DND-41 (cell line): ENCODE measurements at regions not wholly inside any gene's neighbourhood (a gene's known extent, or its start where the extent isn't known, plus 50 kb on each side); places are given as distances from the start of the nearest gene placed in this dataset.

Source experiments
- ATAC-seq: fragments of 200-7000 bp; cut with Tn5 transposase; 3 replicates; pipeline ENCODE4 v1.9.1; 2021; ENCODE audit warnings: low read depth; ENCODE audit not compliant: insufficient read depth
- DNase-seq: peaks from one replicate; pipeline ENCODE4 v3.0.0-alpha.2; 2020
- H2AFZ ChIP-seq: 2 replicates; pipeline ENCODE4 v1.6.0; 2012; ENCODE audit warnings: low read depth, low read length
- H3K27ac ChIP-seq: 2 replicates; pipeline ENCODE4 v1.5.1; 2012; ENCODE audit warnings: low read length, inconsistent platforms
- H3K27me3 ChIP-seq: fragments of 200-600 bp; sonication (generic); 2 replicates; pipeline ENCODE4 v1.6.0; 2012; ENCODE audit warnings: low read length, mild to moderate bottlenecking, inconsistent platforms; ENCODE audit not compliant: insufficient read depth, poor library complexity
- H3K36me3 ChIP-seq: 2 replicates; pipeline ENCODE4 v1.5.1; 2012; ENCODE audit warnings: low read length, inconsistent platforms; ENCODE audit not compliant: insufficient read depth
- H3K4me1 ChIP-seq: 2 replicates; pipeline ENCODE4 v1.5.1; 2012; ENCODE audit warnings: mild to moderate bottlenecking, low read length; ENCODE audit not compliant: insufficient read depth
- H3K4me2 ChIP-seq: 2 replicates; pipeline ENCODE4 v1.6.0; 2012; ENCODE audit warnings: mild to moderate bottlenecking, moderate library complexity, low read length, inconsistent platforms; ENCODE audit not compliant: insufficient read depth
- H3K4me3 ChIP-seq, 2 experiments: fragments of 200-600 bp in 1 of 2; shearing (Covaris generic) in 1 of 2; 2 replicates each; pipeline ENCODE4 v1.5.1; 2012 to 2016; ENCODE audit warnings: inconsistent platforms in 2 of 2, low read length in 2 of 2, mild to moderate bottlenecking in 2 of 2, low read depth in 1 of 2, moderate library complexity in 1 of 2
- H3K79me2 ChIP-seq: 2 replicates; pipeline ENCODE4 v1.6.0; 2012; ENCODE audit warnings: low read length, inconsistent platforms; ENCODE audit not compliant: insufficient read depth
- H3K9ac ChIP-seq: 2 replicates; pipeline ENCODE4 v1.6.0; 2012; ENCODE audit warnings: low read depth, mild to moderate bottlenecking, inconsistent platforms, low read length, moderate library complexity
- H3K9me3 ChIP-seq: 2 replicates; pipeline ENCODE4 v1.5.1; 2012; ENCODE audit warnings: low read length, moderate library complexity, mild to moderate bottlenecking, inconsistent platforms; ENCODE audit not compliant: insufficient read depth, severe bottlenecking
- H4K20me1 ChIP-seq: 2 replicates; pipeline ENCODE4 v1.6.0; 2012; ENCODE audit warnings: low read length; ENCODE audit not compliant: insufficient read depth
- CTCF ChIP-seq: IDR thresholded peaks from 2 replicates; pipeline ENCODE4 v1.5.1; 2012; ENCODE audit warnings: borderline replicate concordance, low read length, moderate library complexity, mild to moderate bottlenecking; ENCODE audit not compliant: poor library complexity, severe bottlenecking; ENCODE audit errors: extremely low read depth
- EZH2 ChIP-seq: IDR thresholded peaks from 3 replicates; pipeline ENCODE4 v1.6.1; 2012; ENCODE audit warnings: borderline replicate concordance, low read depth, mild to moderate bottlenecking, moderate library complexity, low read length, inconsistent platforms; ENCODE audit not compliant: severe bottlenecking

DNA sequence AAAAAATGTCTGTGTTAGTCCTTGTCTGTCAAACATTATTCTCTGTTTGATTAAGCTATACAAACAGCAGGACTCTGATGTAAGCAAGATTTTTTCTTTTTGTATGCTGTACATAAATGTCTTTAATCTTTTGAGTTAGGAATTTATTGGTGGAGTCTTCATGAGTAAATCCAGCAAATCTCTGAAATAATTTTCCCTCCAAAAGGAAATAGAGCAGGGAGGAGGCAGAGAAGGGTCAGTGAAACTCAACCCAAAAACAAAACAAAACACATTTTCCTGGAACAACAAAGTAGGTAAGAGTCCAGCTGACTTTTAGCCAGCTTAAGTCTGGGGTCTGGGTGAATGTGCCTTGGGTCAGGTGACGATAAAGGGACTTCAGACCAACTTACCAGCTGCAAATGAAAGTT lies 113.7 kb downstream of the FOXA2 start:
- no peak overlapping the region for H2AFZ ChIP-seq
- no peak overlapping the region for H3K4me2 ChIP-seq
- no peak for TF ChIP-seq CTCF
- no peak for TF ChIP-seq EZH2
- H3K4me1 ChIP-seq: no peaks in the 10 kb centered on the region
- H3K27ac ChIP-seq: no peak overlapping the region
- no peak overlapping the region for H3K4me3 ChIP-seq
- H3K9me3 ChIP-seq: no peaks in the 10 kb centered on the region
- ATAC-seq (no peak), DNase-seq (no peak)
- H3K9ac ChIP-seq: no peak overlapping the region
- H3K79me2 ChIP-seq: no peaks in the 10 kb centered on the region
- H3K27me3 ChIP-seq: peaks cover 40% of the 10 kb centered on the region
- no peaks in the 10 kb centered on the region for H4K20me1 ChIP-seq
- no peaks in the 10 kb centered on the region for H3K36me3 ChIP-seq

- Histone ChIP-seq H3K79me2 (no peaks in the 10 kb centered on the region), H3K4me3 (no peak overlapping the region), H3K4me1 (no peaks in the 10 kb centered on the region), H3K27me3 (peaks cover 40% of the 10 kb centered on the region), H2AFZ (no peak overlapping the region), H3K9me3 (no peaks in the 10 kb centered on the region), H4K20me1 (peaks cover 5% of the 10 kb centered on the region; the same call in 1 of the 2 replicates), H3K27ac (no peak overlapping the region), H3K4me2 (no peak overlapping the region), H3K36me3 (no peaks in the 10 kb centered on the region), H3K9ac (no peak overlapping the region)
- TF ChIP-seq CTCF (no peak), EZH2 (no peak)
- DNase-seq: no peak
- ATAC-seq: no peak
These were observed 117.8 kb downstream of the FOXA2 start for GRCh38 chr20:22466447-22467171.

DNA sequence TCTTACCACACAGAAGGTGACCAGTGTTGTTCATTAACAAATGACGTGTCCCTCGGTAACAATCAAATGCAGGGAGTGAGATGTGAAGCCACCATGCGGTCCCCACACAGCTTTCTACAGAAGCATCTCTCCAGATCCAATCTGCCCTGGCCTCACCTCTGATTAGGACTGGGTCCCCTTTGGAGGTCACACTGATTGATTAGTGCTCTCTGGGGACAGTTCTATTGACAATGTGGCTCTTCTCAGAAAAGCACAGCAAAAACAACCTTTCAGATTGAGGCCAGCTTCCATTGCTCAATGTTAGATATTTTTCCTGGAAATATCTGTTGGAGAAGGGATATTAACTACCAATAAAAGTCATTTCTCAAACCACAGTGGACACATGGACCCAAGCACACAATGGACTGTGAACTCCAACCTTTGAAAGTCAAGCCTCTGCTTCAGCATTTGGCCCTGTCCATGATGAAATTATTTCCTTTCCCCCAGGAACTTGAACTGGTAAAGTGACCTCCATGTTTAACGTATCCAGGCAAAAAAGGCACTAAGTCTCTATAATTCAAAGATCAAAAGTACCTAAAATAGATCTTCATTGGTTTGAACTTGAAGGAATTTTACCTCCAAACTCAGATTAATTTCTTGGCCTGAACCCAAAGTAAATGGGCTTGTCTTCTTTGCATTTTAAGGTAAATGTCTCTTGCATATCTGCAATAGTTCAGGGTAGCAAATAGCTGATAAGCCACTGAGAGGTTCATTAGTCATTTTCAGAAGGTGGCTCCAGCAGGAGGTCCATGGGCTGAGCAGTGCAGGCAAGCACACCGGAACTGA lies 118.5 kb downstream of the FOXA2 start:
- no peak for TF ChIP-seq EZH2
- no peak for TF ChIP-seq CTCF
- no peak overlapping the region for H3K4me2 ChIP-seq
- no peaks in the 10 kb centered on the region for H3K9me3 ChIP-seq
- no peaks in the 10 kb centered on the region for H3K36me3 ChIP-seq
- H3K27me3 ChIP-seq: peaks cover 40% of the 10 kb centered on the region
- peaks cover 5% of the 10 kb centered on the region; the same call in 1 of the 2 replicates for H4K20me1 ChIP-seq
- no peak overlapping the region for H3K27ac ChIP-seq
- no peak for ATAC-seq
- no peak for DNase-seq
- H2AFZ ChIP-seq: no peak overlapping the region
- no peaks in the 10 kb centered on the region for H3K79me2 ChIP-seq
- H3K4me3 ChIP-seq: no peak overlapping the region
- no peak overlapping the region for H3K9ac ChIP-seq
- H3K4me1 ChIP-seq: no peaks in the 10 kb centered on the region
